ENCODE measurements at regions not wholly inside any gene's neighbourhood (a gene's known extent, or its start where the extent isn't known, plus 50 kb on each side); places are given as distances from the start of the nearest gene placed in this dataset.
A peak's percentile ranks its signal among the peaks of the same experiment; 100 is the strongest.

GRCh38 chr5:54740141-54740540 lies 222.6 kb downstream of the SNX18 start:
- no peak for DNase-seq

GRCh38 chr5:54739371-54739770 lies 221.8 kb downstream of the SNX18 start:
- no peak for DNase-seq

- no peak for DNase-seq
These were observed 221.4 kb downstream of the SNX18 start for GRCh38 chr5:54738973-54739367.

GRCh38 chr5:54738118-54738972 lies 220.8 kb downstream of the SNX18 start:
- peak; percentile 59 for DNase-seq

GRCh38 chr5:54736003-54736797 lies 218.6 kb downstream of the SNX18 start:
- DNase-seq = no peak

- DNase-seq = no peak
These were observed 215.5 kb downstream of the SNX18 start for GRCh38 chr5:54733101-54733500.

- DNase-seq = no peak
These were observed 214.5 kb downstream of the SNX18 start for GRCh38 chr5:54732108-54732507.

GRCh38 chr5:54728588-54728915 lies 211.0 kb downstream of the SNX18 start:
- no peak for DNase-seq

GRCh38 chr5:54727874-54728587 lies 210.5 kb downstream of the SNX18 start:
- DNase-seq = no peak

- DNase-seq = no peak
These were observed 208.1 kb downstream of the SNX18 start for GRCh38 chr5:54725391-54726280.

GRCh38 chr5:54722846-54723433 lies 205.4 kb downstream of the SNX18 start:
- DNase-seq = no peak

- DNase-seq = no peak
These were observed 204.5 kb downstream of the SNX18 start for GRCh38 chr5:54721951-54722654.

GRCh38 chr5:54721116-54721515 lies 203.6 kb downstream of the SNX18 start:
- DNase-seq = no peak

- DNase-seq = no peak
These were observed 202.8 kb downstream of the SNX18 start for GRCh38 chr5:54720341-54720740.

- peak; percentile 85 for DNase-seq
These were observed 202.1 kb downstream of the SNX18 start for GRCh38 chr5:54719384-54720283.

GRCh38 chr5:54718656-54719055 lies 201.1 kb downstream of the SNX18 start:
- peak; percentile 42 for DNase-seq

- DNase-seq = no peak
These were observed 200.3 kb downstream of the SNX18 start for GRCh38 chr5:54717870-54718269.

GRCh38 chr5:54717459-54717858 lies 199.9 kb downstream of the SNX18 start:
- DNase-seq = no peak

- no peak for DNase-seq
These were observed 196.5 kb downstream of the SNX18 start for GRCh38 chr5:54713923-54714581.
